ENCODE measurements at regions not wholly inside any gene's neighbourhood (a gene's known extent, or its start where the extent isn't known, plus 50 kb on each side); places are given as distances from the start of the nearest gene placed in this dataset.

DNA sequence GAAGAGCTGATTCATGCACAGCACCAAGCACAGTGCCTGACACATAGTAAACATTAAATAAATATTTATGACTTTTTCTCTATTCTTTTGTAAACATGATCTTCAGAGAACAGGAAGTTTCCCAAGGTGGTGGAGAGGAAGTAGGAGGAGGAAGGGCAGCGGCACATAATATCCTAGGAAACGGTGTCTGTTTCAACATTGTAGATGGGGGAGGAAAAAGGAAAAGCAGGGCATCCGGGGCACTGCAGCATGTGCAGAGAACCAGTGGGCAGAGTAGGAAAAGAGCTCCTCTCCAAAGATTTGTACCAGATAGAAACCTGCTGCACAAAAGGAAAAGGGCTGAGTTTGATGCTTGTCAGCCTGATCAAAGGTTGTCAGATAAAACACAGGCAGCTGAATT, 421.7 kb upstream of the ZNF462 start:
- DNase-seq (no peak), ATAC-seq (ENCODE audit: insufficient read depth, low FRiP score) (no peak)
- H3K27ac ChIP-seq (ENCODE audit: low read depth in 1 of 2, low read length in 1 of 2): no peak overlapping the region
- H3K4me1 ChIP-seq (ENCODE audit: control insufficient read depth in 5 of 5, insufficient read depth in 5 of 5, low read length in 5 of 5): peaks cover 0 to 5% (median 0%) of the 10 kb centered on the region in 5 donors
- H3K36me3 ChIP-seq (ENCODE audit: control insufficient read depth in 4 of 4, insufficient read depth in 4 of 4, low read length in 4 of 4): no peaks in the 10 kb centered on the region
- no peak overlapping the region for H3K4me3 ChIP-seq
- H3K27me3 ChIP-seq (ENCODE audit: control insufficient read depth in 3 of 3, insufficient read depth in 3 of 3, low read length in 2 of 3): no peaks in the 10 kb centered on the region
- H3K9me3 ChIP-seq (ENCODE audit: control insufficient read depth in 4 of 4, insufficient read depth in 3 of 4, low read length in 3 of 4): no peaks in the 10 kb centered on the region
- TF ChIP-seq, protein P1, sequence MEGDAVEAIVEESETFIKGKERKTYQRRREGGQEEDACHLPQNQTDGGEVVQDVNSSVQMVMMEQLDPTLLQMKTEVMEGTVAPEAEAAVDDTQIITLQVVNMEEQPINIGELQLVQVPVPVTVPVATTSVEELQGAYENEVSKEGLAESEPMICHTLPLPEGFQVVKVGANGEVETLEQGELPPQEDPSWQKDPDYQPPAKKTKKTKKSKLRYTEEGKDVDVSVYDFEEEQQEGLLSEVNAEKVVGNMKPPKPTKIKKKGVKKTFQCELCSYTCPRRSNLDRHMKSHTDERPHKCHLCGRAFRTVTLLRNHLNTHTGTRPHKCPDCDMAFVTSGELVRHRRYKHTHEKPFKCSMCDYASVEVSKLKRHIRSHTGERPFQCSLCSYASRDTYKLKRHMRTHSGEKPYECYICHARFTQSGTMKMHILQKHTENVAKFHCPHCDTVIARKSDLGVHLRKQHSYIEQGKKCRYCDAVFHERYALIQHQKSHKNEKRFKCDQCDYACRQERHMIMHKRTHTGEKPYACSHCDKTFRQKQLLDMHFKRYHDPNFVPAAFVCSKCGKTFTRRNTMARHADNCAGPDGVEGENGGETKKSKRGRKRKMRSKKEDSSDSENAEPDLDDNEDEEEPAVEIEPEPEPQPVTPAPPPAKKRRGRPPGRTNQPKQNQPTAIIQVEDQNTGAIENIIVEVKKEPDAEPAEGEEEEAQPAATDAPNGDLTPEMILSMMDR (IDR thresholded peaks at IDR 0.05; ENCODE audit: control extremely low read depth, extremely low read depth): no peak
- WGBS, 2 donors: 31 to 42% methylated on average over 3 of the region's 3 CpGs
- no peak overlapping the region for H3K9ac ChIP-seq (ENCODE audit: insufficient read depth in 1 of 2, low read length in 2 of 2)

DNA sequence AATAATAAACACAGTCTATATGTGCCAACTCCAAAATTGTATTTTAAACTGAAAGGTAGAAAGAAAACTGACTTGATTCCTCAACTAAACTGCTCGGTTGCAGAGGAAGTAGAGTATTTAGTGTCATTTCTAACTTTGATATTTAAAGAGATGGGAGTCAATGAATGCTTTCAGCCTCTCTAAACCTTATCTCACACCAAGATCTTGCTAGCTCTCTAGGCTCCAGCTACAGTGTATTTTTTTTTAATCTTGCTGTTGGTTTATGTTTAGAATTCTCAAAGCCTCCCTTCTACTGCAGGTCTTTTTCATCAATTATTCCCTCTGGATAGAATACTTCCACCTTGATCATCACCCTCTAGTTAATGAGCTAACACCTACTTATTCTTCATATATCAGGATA, 419.4 kb upstream of the ZNF462 start:
- H3K9me3 ChIP-seq (ENCODE audit: control insufficient read depth in 4 of 4, insufficient read depth in 3 of 4, low read length in 3 of 4): no peaks in the 10 kb centered on the region
- H3K36me3 ChIP-seq (ENCODE audit: control insufficient read depth in 4 of 4, insufficient read depth in 4 of 4, low read length in 4 of 4): no peaks in the 10 kb centered on the region
- ATAC-seq (ENCODE audit: insufficient read depth, low FRiP score): no peak
- peaks cover 0 to 5% (median 0%) of the 10 kb centered on the region in 5 donors for H3K4me1 ChIP-seq (ENCODE audit: control insufficient read depth in 5 of 5, insufficient read depth in 5 of 5, low read length in 5 of 5)
- no peak overlapping the region for H3K9ac ChIP-seq (ENCODE audit: insufficient read depth in 1 of 2, low read length in 2 of 2)
- no peaks in the 10 kb centered on the region for H3K27me3 ChIP-seq (ENCODE audit: control insufficient read depth in 3 of 3, insufficient read depth in 3 of 3, low read length in 2 of 3)
- no peak for DNase-seq
- no peak overlapping the region for H3K27ac ChIP-seq (ENCODE audit: low read depth in 1 of 2, low read length in 1 of 2)
- TF ChIP-seq, protein P1 (IDR thresholded peaks at IDR 0.05; ENCODE audit: control extremely low read depth, extremely low read depth): no peak
- no peak overlapping the region for H3K4me3 ChIP-seq
- WGBS, 2 donors: 43 to 45% methylated on average over 1 of the region's 1 CpG

DNA sequence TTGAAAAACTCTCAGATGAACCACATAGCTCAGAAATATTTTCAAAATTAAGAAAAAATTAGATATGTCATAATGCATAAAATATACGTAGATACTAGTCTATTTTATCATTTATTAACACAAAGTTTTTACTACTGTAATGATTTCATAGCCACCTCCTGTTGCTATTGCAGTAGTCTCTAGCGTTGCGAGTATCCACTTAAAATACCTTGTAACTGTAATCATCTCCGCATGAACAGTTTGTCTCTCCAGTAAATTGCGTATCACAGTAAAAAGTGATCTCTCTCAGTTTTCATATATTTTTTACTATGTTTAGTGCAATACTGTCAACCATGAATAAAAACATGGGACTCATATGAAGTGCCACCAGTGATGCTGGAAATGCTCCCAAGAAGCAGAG, 417.9 kb upstream of the ZNF462 start:
- WGBS, 2 donors: 96 to 97% methylated on average over 5 of the region's 5 CpGs
- Histone ChIP-seq H3K27me3 (ENCODE audit: control insufficient read depth in 3 of 3, insufficient read depth in 3 of 3, low read length in 2 of 3) (no peaks in the 10 kb centered on the region), H3K36me3 (ENCODE audit: control insufficient read depth in 4 of 4, insufficient read depth in 4 of 4, low read length in 4 of 4) (no peaks in the 10 kb centered on the region), H3K4me1 (ENCODE audit: control insufficient read depth in 5 of 5, insufficient read depth in 5 of 5, low read length in 5 of 5) (peaks cover 0 to 6% (median 0%) of the 10 kb centered on the region in 5 donors), H3K9me3 (ENCODE audit: control insufficient read depth in 4 of 4, insufficient read depth in 3 of 4, low read length in 3 of 4) (no peaks in the 10 kb centered on the region), H3K9ac (ENCODE audit: insufficient read depth in 1 of 2, low read length in 2 of 2) (no peak overlapping the region), H3K4me3 (no peak overlapping the region), H3K27ac (ENCODE audit: low read depth in 1 of 2, low read length in 1 of 2) (peak overlapping the region in 1 of 2 donors; percentile 6)
- TF ChIP-seq, protein P1 (IDR thresholded peaks at IDR 0.05; ENCODE audit: control extremely low read depth, extremely low read depth): no peak
- DNase-seq (no peak), ATAC-seq (ENCODE audit: insufficient read depth, low FRiP score) (no peak)

DNA sequence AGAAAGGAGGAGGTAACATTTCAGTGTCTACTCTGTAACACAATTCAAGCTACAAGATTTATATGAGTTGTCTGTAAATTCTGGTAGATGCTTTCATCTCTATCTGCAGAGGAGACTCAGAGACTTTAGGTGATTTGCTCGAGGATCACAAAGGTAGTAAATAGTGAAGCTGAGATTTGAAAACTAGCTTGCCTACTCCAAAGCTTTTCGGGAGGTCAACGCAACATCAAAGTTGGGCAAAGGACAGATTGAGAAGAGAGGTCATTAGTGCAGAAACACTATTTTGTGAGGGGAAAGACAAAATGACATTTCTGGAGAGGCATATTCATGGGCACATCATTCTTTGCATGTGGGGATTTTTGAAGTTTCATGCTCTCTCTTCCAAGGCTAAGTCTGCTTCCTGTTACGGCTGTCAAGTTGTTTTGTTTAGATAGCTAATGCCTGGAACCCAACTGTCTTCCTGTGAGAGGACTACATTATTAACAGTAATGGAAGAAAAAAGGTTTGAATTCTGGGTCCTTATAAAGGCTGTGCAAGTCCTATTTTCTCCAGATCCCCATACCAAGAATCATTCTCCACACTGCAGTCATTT, 413.5 kb upstream of the ZNF462 start:
- TF ChIP-seq, protein P1 (IDR thresholded peaks at IDR 0.05; ENCODE audit: control extremely low read depth, extremely low read depth): no peak
- H3K9ac ChIP-seq (ENCODE audit: insufficient read depth in 1 of 2, low read length in 2 of 2): no peak overlapping the region
- WGBS, 2 donors: 71 to 72% methylated on average over 4 of the region's 4 CpGs
- H3K9me3 ChIP-seq (ENCODE audit: control insufficient read depth in 4 of 4, insufficient read depth in 3 of 4, low read length in 3 of 4): no peaks in the 10 kb centered on the region
- no peaks in the 10 kb centered on the region for H3K27me3 ChIP-seq (ENCODE audit: control insufficient read depth in 3 of 3, insufficient read depth in 3 of 3, low read length in 2 of 3)
- no peaks in the 10 kb centered on the region for H3K36me3 ChIP-seq (ENCODE audit: control insufficient read depth in 4 of 4, insufficient read depth in 4 of 4, low read length in 4 of 4)
- DNase-seq: peak in 2 of 3 donors; percentile 8 to 32
- H3K4me1 ChIP-seq (ENCODE audit: control insufficient read depth in 5 of 5, insufficient read depth in 5 of 5, low read length in 5 of 5): peaks cover 0 to 7% (median 0%) of the 10 kb centered on the region in 5 donors
- ATAC-seq (ENCODE audit: insufficient read depth, low FRiP score): no peak
- no peak overlapping the region for H3K4me3 ChIP-seq
- H3K27ac ChIP-seq (ENCODE audit: low read depth in 1 of 2, low read length in 1 of 2): peak overlapping the region in 1 of 2 donors; percentile 80
